ENCODE measurements at regions not wholly inside any gene's neighbourhood (a gene's known extent, or its start where the extent isn't known, plus 50 kb on each side); places are given as distances from the start of the nearest gene placed in this dataset.

GRCh38 chr5:60077292-60077691, 183.8 kb upstream of the PDE4D start:
- TF ChIP-seq EZH2phosphoT487 (IDR thresholded peaks at IDR 0.05; ENCODE audit: insufficient read depth, low read depth) (no peak), EZH2 (IDR thresholded peaks at IDR 0.05; ENCODE audit: insufficient read depth, poor library complexity, severe bottlenecking) (no peak)

All from GM23248 (cell line).